HEK293 (cell line): ENCODE measurements at regions not wholly inside any gene's neighbourhood (a gene's known extent, or its start where the extent isn't known, plus 50 kb on each side); places are given as distances from the start of the nearest gene placed in this dataset.

Experiments
- GFI1B ChIP-seq: fragments of 450-650 bp; formaldehyde crosslinking; IDR thresholded peaks from 2 replicates; pipeline ENCODE4 v1.5.1; 2016; ENCODE audit warnings: missing biosample characterization, missing genetic modification characterization
- KLF1 ChIP-seq: fragments of 450-650 bp; formaldehyde crosslinking; IDR thresholded peaks from 2 replicates; pipeline ENCODE4 v1.5.1; 2016; ENCODE audit warnings: missing biosample characterization, missing genetic modification characterization
- YY1 ChIP-seq: fragments of 450-650 bp; formaldehyde crosslinking; IDR thresholded peaks from 2 replicates; pipeline ENCODE4 v1.5.1; 2018; ENCODE audit warnings: missing biosample characterization, missing genetic modification characterization
- ZBTB48 ChIP-seq: fragments of 450-650 bp; formaldehyde crosslinking; IDR thresholded peaks from 2 replicates; pipeline ENCODE4 v1.5.1; 2016; ENCODE audit warnings: missing biosample characterization, missing genetic modification characterization
- ZFHX2 ChIP-seq: fragments of 450-650 bp; formaldehyde crosslinking; conservative IDR thresholded peaks from 2 replicates; pipeline ENCODE4 v1.5.1; 2016; ENCODE audit warnings: missing biosample characterization, missing genetic modification characterization
- ZNF121 ChIP-seq: fragments of 450-650 bp; formaldehyde crosslinking; IDR thresholded peaks from 2 replicates; pipeline ENCODE4 v1.5.1; 2016; ENCODE audit warnings: missing biosample characterization, missing genetic modification characterization
- ZNF416 ChIP-seq: fragments of 450-650 bp; formaldehyde crosslinking; IDR thresholded peaks from 2 replicates; pipeline ENCODE4 v1.5.1; 2016; ENCODE audit warnings: missing biosample characterization, missing genetic modification characterization
- ZNF639 ChIP-seq: fragments of 450-650 bp; formaldehyde crosslinking; IDR thresholded peaks from 2 replicates; pipeline ENCODE4 v1.5.1; 2016; ENCODE audit warnings: missing biosample characterization, missing genetic modification characterization
- TF ChIP-seq, protein P1 (sequence below): fragments of 450-650 bp; formaldehyde crosslinking; IDR thresholded peaks from 2 replicates; pipeline ENCODE4 v1.5.1; 2016; ENCODE audit warnings: missing biosample characterization, missing genetic modification characterization
- TF ChIP-seq, protein P2 (sequence below): fragments of 450-650 bp; formaldehyde crosslinking; IDR thresholded peaks from 2 replicates; pipeline ENCODE4 v1.5.1; 2016; ENCODE audit warnings: missing biosample characterization, missing genetic modification characterization
- TF ChIP-seq, protein P3 (sequence below): fragments of 450-650 bp; formaldehyde crosslinking; IDR thresholded peaks from 2 replicates; pipeline ENCODE4 v1.5.1; 2016; ENCODE audit warnings: missing biosample characterization, missing genetic modification characterization, borderline replicate concordance
- TF ChIP-seq, protein P4 (sequence below): fragments of 450-650 bp; formaldehyde crosslinking; IDR thresholded peaks from 2 replicates; pipeline ENCODE4 v1.5.1; 2016; ENCODE audit warnings: missing biosample characterization, missing genetic modification characterization

GRCh38 chr6:99022039-99022609, 74.4 kb upstream of the FBXL4 start:
- TF ChIP-seq, protein P1, sequence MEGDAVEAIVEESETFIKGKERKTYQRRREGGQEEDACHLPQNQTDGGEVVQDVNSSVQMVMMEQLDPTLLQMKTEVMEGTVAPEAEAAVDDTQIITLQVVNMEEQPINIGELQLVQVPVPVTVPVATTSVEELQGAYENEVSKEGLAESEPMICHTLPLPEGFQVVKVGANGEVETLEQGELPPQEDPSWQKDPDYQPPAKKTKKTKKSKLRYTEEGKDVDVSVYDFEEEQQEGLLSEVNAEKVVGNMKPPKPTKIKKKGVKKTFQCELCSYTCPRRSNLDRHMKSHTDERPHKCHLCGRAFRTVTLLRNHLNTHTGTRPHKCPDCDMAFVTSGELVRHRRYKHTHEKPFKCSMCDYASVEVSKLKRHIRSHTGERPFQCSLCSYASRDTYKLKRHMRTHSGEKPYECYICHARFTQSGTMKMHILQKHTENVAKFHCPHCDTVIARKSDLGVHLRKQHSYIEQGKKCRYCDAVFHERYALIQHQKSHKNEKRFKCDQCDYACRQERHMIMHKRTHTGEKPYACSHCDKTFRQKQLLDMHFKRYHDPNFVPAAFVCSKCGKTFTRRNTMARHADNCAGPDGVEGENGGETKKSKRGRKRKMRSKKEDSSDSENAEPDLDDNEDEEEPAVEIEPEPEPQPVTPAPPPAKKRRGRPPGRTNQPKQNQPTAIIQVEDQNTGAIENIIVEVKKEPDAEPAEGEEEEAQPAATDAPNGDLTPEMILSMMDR (tag by site-specific recombination): no peak
- TF ChIP-seq, protein P2, sequence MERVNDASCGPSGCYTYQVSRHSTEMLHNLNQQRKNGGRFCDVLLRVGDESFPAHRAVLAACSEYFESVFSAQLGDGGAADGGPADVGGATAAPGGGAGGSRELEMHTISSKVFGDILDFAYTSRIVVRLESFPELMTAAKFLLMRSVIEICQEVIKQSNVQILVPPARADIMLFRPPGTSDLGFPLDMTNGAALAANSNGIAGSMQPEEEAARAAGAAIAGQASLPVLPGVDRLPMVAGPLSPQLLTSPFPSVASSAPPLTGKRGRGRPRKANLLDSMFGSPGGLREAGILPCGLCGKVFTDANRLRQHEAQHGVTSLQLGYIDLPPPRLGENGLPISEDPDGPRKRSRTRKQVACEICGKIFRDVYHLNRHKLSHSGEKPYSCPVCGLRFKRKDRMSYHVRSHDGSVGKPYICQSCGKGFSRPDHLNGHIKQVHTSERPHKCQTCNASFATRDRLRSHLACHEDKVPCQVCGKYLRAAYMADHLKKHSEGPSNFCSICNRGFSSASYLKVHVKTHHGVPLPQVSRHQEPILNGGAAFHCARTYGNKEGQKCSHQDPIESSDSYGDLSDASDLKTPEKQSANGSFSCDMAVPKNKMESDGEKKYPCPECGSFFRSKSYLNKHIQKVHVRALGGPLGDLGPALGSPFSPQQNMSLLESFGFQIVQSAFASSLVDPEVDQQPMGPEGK (tag by site-specific recombination): no peak
- TF ChIP-seq KLF1 (tag by site-specific recombination): no peak
- TF ChIP-seq ZNF416: no peak
- no peak for TF ChIP-seq ZNF121 (tag by site-specific recombination)
- TF ChIP-seq, protein P3, sequence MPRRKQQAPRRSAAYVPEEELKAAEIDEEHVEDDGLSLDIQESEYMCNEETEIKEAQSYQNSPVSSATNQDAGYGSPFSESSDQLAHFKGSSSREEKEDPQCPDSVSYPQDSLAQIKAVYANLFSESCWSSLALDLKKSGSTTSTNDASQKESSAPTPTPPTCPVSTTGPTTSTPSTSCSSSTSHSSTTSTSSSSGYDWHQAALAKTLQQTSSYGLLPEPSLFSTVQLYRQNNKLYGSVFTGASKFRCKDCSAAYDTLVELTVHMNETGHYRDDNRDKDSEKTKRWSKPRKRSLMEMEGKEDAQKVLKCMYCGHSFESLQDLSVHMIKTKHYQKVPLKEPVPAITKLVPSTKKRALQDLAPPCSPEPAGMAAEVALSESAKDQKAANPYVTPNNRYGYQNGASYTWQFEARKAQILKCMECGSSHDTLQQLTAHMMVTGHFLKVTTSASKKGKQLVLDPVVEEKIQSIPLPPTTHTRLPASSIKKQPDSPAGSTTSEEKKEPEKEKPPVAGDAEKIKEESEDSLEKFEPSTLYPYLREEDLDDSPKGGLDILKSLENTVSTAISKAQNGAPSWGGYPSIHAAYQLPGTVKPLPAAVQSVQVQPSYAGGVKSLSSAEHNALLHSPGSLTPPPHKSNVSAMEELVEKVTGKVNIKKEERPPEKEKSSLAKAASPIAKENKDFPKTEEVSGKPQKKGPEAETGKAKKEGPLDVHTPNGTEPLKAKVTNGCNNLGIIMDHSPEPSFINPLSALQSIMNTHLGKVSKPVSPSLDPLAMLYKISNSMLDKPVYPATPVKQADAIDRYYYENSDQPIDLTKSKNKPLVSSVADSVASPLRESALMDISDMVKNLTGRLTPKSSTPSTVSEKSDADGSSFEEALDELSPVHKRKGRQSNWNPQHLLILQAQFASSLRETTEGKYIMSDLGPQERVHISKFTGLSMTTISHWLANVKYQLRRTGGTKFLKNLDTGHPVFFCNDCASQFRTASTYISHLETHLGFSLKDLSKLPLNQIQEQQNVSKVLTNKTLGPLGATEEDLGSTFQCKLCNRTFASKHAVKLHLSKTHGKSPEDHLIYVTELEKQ (tag by site-specific recombination): no peak
- TF ChIP-seq ZBTB48 (tag by site-specific recombination): no peak
- TF ChIP-seq YY1 (tag by site-specific recombination): no peak
- TF ChIP-seq ZFHX2 (tag by site-specific recombination): no peak
- TF ChIP-seq ZNF639 (tag by site-specific recombination): no peak
- TF ChIP-seq, protein P4, sequence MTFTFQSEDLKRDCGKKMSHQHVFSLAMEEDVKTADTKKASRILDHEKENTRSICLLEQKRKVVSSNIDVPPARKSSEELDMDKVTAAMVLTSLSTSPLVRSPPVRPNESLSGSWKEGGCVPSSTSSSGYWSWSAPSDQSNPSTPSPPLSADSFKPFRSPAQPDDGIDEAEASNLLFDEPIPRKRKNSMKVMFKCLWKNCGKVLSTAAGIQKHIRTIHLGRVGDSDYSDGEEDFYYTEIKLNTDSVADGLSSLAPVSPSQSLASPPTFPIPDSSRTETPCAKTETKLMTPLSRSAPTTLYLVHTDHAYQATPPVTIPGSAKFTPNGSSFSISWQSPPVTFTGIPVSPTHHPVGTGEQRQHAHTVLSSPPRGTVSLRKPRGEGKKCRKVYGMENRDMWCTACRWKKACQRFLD (tag by site-specific recombination): no peak
- TF ChIP-seq GFI1B (tag by site-specific recombination): no peak
